ENCODE measurements at regions not wholly inside any gene's neighbourhood (a gene's known extent, or its start where the extent isn't known, plus 50 kb on each side); places are given as distances from the start of the nearest gene placed in this dataset.

GRCh38 chr1:234719454-234720251 is 109.7 kb upstream of the IRF2BP2 start:
- intact Hi-C loops (cut with DNase I), result loop anchor here (5.0 to 10.0 kb wide), 3 partner anchors 75 to 107 kb away; partner anchors contain the start of gene IRF2BP2 (in 2 of the 2)

GRCh38 chr1:234718496-234719453 is 108.8 kb upstream of the IRF2BP2 start:
- DNase-seq, result no peak
- peaks cover 0 to 88% (median 28%) of the 10 kb centered on the region in 4 donors for H3K4me1 ChIP-seq
- H3K4me3 ChIP-seq, result no peak overlapping the region
- H3K27ac ChIP-seq, result peak overlapping the region; percentile 91 to 99 (median 98)
- ATAC-seq, result peak in 2 of 4 donors; percentile 10 to 14
- no peaks in the 10 kb centered on the region for H3K9me3 ChIP-seq
- WGBS (ENCODE audit: insufficient coverage, low coverage, low lambda C conversion rate, missing lambda C conversion rate), result 34% methylated on average over 9 of the region's 10 CpGs
- no peaks in the 10 kb centered on the region for H3K36me3 ChIP-seq
- TF ChIP-seq POLR2A (IDR thresholded peaks at IDR 0.05) (no peak), CTCF (IDR thresholded peaks at IDR 0.05) (no peak)
- intact Hi-C loops (cut with DNase I), result loop anchor here (5.0 to 10.0 kb wide), 3 partner anchors 74 to 106 kb away; partner anchors contain the start of gene IRF2BP2 (in 2 of the 2)
- H3K27me3 ChIP-seq, result no peaks in the 10 kb centered on the region

More at GRCh38 chr1:234719454-234720251, 109.7 kb upstream of the IRF2BP2 start:
- Histone ChIP-seq H3K27ac (peak overlapping the region; percentile 91 to 99 (median 98)), H3K36me3 (no peaks in the 10 kb centered on the region), H3K27me3 (no peaks in the 10 kb centered on the region), H3K4me3 (no peak overlapping the region), H3K4me1 (peaks cover 0 to 92% (median 27%) of the 10 kb centered on the region in 4 donors), H3K9me3 (no peaks in the 10 kb centered on the region)
- peak in 1 of 3 donors; percentile 74 for DNase-seq
- ATAC-seq, result peak; percentile 0 to 58 (median 18)
- 38% methylated on average over 8 of the region's 8 CpGs for WGBS (ENCODE audit: insufficient coverage, low coverage, low lambda C conversion rate, missing lambda C conversion rate)
- no peak for TF ChIP-seq CTCF (IDR thresholded peaks at IDR 0.05)
- TF ChIP-seq POLR2A (IDR thresholded peaks at IDR 0.05), result no peak

GRCh38 chr1:234716908-234717375 is 107.0 kb upstream of the IRF2BP2 start:
- 23% methylated on average over 11 of the region's 15 CpGs for WGBS (ENCODE audit: insufficient coverage, low coverage, low lambda C conversion rate, missing lambda C conversion rate)

More at GRCh38 chr1:234716908-234717375, 107.0 kb upstream of the IRF2BP2 start:
- H3K4me3 ChIP-seq, result peak overlapping the region in 2 of 3 donors; percentile 6 to 43
- no peaks in the 10 kb centered on the region for H3K36me3 ChIP-seq
- no peaks in the 10 kb centered on the region for H3K9me3 ChIP-seq
- ATAC-seq (peak; percentile 11 to 47 (median 15)), DNase-seq (no peak)
- TF ChIP-seq POLR2A (IDR thresholded peaks at IDR 0.05) (no peak), CTCF (IDR thresholded peaks at IDR 0.05) (no peak)
- no peaks in the 10 kb centered on the region for H3K27me3 ChIP-seq
- intact Hi-C loops (cut with DNase I), result loop anchor here (5.0 to 10.0 kb wide), 3 partner anchors 72 to 105 kb away; partner anchors contain the start of gene IRF2BP2 (in 2 of the 2)
- H3K27ac ChIP-seq, result peak overlapping the region; percentile 80 to 99 (median 98)
- peaks cover 0 to 81% (median 26%) of the 10 kb centered on the region in 4 donors for H3K4me1 ChIP-seq
